IMR-90 (cell line): ENCODE measurements at regions not wholly inside any gene's neighbourhood (a gene's known extent, or its start where the extent isn't known, plus 50 kb on each side); places are given as distances from the start of the nearest gene placed in this dataset.

ENCODE experiments used
- ATAC-seq: fragments of 200-7000 bp; cut with Tn5 transposase; 2 replicates; pipeline ENCODE4 v1.9.1; 2020; ENCODE audit warnings: low read depth, mild to moderate bottlenecking, moderate library complexity
- BruUV-seq: library from RNA; stranded (reverse); fragments of 400-500 nt; replicated peaks from 2 replicates; lab custom pipeline; 2021; lab: Mats Ljungman, UMichigan
- CTCF ChIA-PET: fragments of 300-600 bp; formaldehyde crosslinking; extraction: SDS; loops from one replicate; lab custom pipeline; 2021; ENCODE audit warnings: antibody characterized with exemption; lab: Yijun Ruan, JAX
- POLR2A ChIA-PET: fragments of 300-600 bp; sonication (Branson Sonifier 250); formaldehyde crosslinking; loops from one replicate; lab custom pipeline; 2022; ENCODE audit warnings: antibody characterized with exemption; ENCODE audit not compliant: unreplicated experiment; lab: Charles Lee
- DNase-seq: peaks from one replicate; pipeline ENCODE4 v3.0.0; 2013
- H2AFZ ChIP-seq: replicated peaks from 2 replicates; pipeline ENCODE3; 2013; ENCODE audit warnings: low read length, mild to moderate bottlenecking; ENCODE audit not compliant: poor library complexity
- H2AK5ac ChIP-seq: 2 replicates; pipeline ENCODE4 v1.6.1; 2013; ENCODE audit warnings: low read depth, low read length, inconsistent platforms
- H2AK9ac ChIP-seq: replicated peaks from 2 replicates; pipeline ENCODE3; 2013; ENCODE audit warnings: mild to moderate bottlenecking, low read depth, low read length, moderate library complexity; ENCODE audit not compliant: poor library complexity
- H2BK120ac ChIP-seq: 2 replicates; pipeline ENCODE4 v1.6.1; 2013; ENCODE audit warnings: low read depth, low read length, inconsistent platforms
- H2BK15ac ChIP-seq: 3 replicates; pipeline ENCODE4 v1.6.1; 2013; ENCODE audit warnings: low read depth, low read length, inconsistent platforms
- H2BK20ac ChIP-seq: 2 replicates; pipeline ENCODE4 v1.6.1; 2013; ENCODE audit warnings: low read depth, mild to moderate bottlenecking, inconsistent platforms, low read length, moderate library complexity
- H2BK5ac ChIP-seq: 2 replicates; pipeline ENCODE4 v1.6.1; 2013; ENCODE audit warnings: mild to moderate bottlenecking, low read depth, low read length, inconsistent platforms; ENCODE audit not compliant: poor library complexity, severe bottlenecking
- H3K14ac ChIP-seq: replicated peaks from 2 replicates; pipeline ENCODE4 v1.6.1; 2013; ENCODE audit warnings: low read depth, low read length, inconsistent platforms
- H3K18ac ChIP-seq: 2 replicates; pipeline ENCODE4 v1.6.1; 2013; ENCODE audit warnings: low read depth, low read length, control low read depth
- H3K23ac ChIP-seq: 2 replicates; pipeline ENCODE4 v1.6.1; 2013; ENCODE audit warnings: low read depth, low read length, inconsistent platforms
- H3K27ac ChIP-seq: 2 replicates; pipeline ENCODE4 v1.5.1; 2013; ENCODE audit warnings: mild to moderate bottlenecking, control low read depth, low read length; ENCODE audit not compliant: insufficient read depth
- H3K27me3 ChIP-seq: 2 replicates; pipeline ENCODE4 v1.6.1; 2013; ENCODE audit warnings: low read length; ENCODE audit not compliant: control insufficient read depth, insufficient read depth
- H3K36me3 ChIP-seq: 2 replicates; pipeline ENCODE4 v1.6.1; 2013; ENCODE audit warnings: low read length, mixed read lengths; ENCODE audit not compliant: control insufficient read depth, insufficient read depth
- H3K4ac ChIP-seq: 2 replicates; pipeline ENCODE4 v1.6.1; 2013; ENCODE audit warnings: low read depth, low read length, inconsistent platforms
- H3K4me1 ChIP-seq: 2 replicates; pipeline ENCODE4 v1.6.1; 2013; ENCODE audit warnings: low read length, mixed read lengths; ENCODE audit not compliant: control insufficient read depth, insufficient read depth
- H3K4me2 ChIP-seq: 2 replicates; pipeline ENCODE4 v1.6.1; 2013; ENCODE audit warnings: low read depth, mild to moderate bottlenecking, control low read depth, low read length, moderate library complexity
- H3K4me3 ChIP-seq: 2 replicates; pipeline ENCODE4 v1.5.1; 2013; ENCODE audit warnings: low read depth, mild to moderate bottlenecking, control low read depth, low read length, moderate library complexity; ENCODE audit not compliant: insufficient read depth
- H3K56ac ChIP-seq: 2 replicates; pipeline ENCODE4 v1.6.1; 2013; ENCODE audit warnings: low read length, inconsistent platforms; ENCODE audit not compliant: insufficient read depth; ENCODE audit errors: extremely low read depth
- H3K79me1 ChIP-seq, 2 experiments: 2 replicates each; pipeline ENCODE4 v1.6.1; 2013; ENCODE audit warnings: low read length in 2 of 2, inconsistent platforms in 1 of 2, low read depth in 1 of 2
- H3K9ac ChIP-seq: 2 replicates; pipeline ENCODE4 v1.6.1; 2013; ENCODE audit warnings: low read depth, low read length, control low read depth
- H3K9me1 ChIP-seq: 2 replicates; pipeline ENCODE4 v1.6.1; 2013; ENCODE audit warnings: low read length, inconsistent platforms; ENCODE audit not compliant: insufficient read depth
- H3K9me3 ChIP-seq: 2 replicates; pipeline ENCODE4 v1.6.1; 2013; ENCODE audit warnings: low read length; ENCODE audit not compliant: control insufficient read depth, insufficient read depth
- H4K20me1 ChIP-seq: 2 replicates; pipeline ENCODE4 v1.6.1; 2013; ENCODE audit warnings: low read length, inconsistent platforms; ENCODE audit not compliant: insufficient read depth
- H4K5ac ChIP-seq: 2 replicates; pipeline ENCODE4 v1.6.1; 2013; ENCODE audit warnings: mild to moderate bottlenecking, low read depth, low read length, control low read depth
- H4K8ac ChIP-seq, 2 experiments: 2 replicates each; pipeline ENCODE4 v1.6.1; 2013; ENCODE audit warnings: low read depth in 2 of 2, low read length in 2 of 2, control low read depth in 1 of 2, inconsistent platforms in 1 of 2
- H4K91ac ChIP-seq: 2 replicates; pipeline ENCODE4 v1.6.1; 2013; ENCODE audit warnings: low read depth, low read length, inconsistent platforms; ENCODE audit not compliant: insufficient read depth
- BHLHE40 ChIP-seq: fragments of 150-350 bp; IDR thresholded peaks from 2 replicates; pipeline ENCODE4 v1.6.1; 2016; ENCODE audit warnings: mild to moderate bottlenecking, low read depth, low read length
- CEBPB ChIP-seq: IDR thresholded peaks from 2 replicates; pipeline ENCODE4 v1.6.1; 2012; ENCODE audit warnings: low read depth, low read length, improper control_type of control experiment
- CHD1 ChIP-seq: IDR thresholded peaks from 2 replicates; pipeline ENCODE4 v1.6.1; 2012; ENCODE audit warnings: low read depth, low read length, improper control_type of control experiment
- CTCF ChIP-seq: conservative IDR thresholded peaks from 2 replicates; pipeline ENCODE4 v1.5.1; 2012; ENCODE audit warnings: mild to moderate bottlenecking, low read depth, low read length, improper control_type of control experiment
- FOS ChIP-seq: fragments of 150-350 bp; IDR thresholded peaks from 2 replicates; pipeline ENCODE4 v1.6.1; 2016; ENCODE audit warnings: low read depth, low read length
- MAFK ChIP-seq: IDR thresholded peaks from 2 replicates; pipeline ENCODE4 v1.6.1; 2012; ENCODE audit warnings: low read depth, low read length, improper control_type of control experiment
- MAZ ChIP-seq: IDR thresholded peaks from 2 replicates; pipeline ENCODE4 v1.6.1; 2012; ENCODE audit warnings: low read depth, mild to moderate bottlenecking, low read length, improper control_type of control experiment, moderate library complexity, borderline replicate concordance
- MXI1 ChIP-seq: IDR thresholded peaks from 2 replicates; pipeline ENCODE4 v1.6.1; 2012; ENCODE audit warnings: low read depth, mild to moderate bottlenecking, low read length, moderate library complexity, borderline replicate concordance
- NFE2L2 ChIP-seq: fragments of 150-350 bp; IDR thresholded peaks from 2 replicates; pipeline ENCODE4 v1.6.1; 2016; ENCODE audit warnings: low read depth, mild to moderate bottlenecking, low read length
- POLR2A ChIP-seq: IDR thresholded peaks from 2 replicates; pipeline ENCODE4 v1.6.1; 2012; ENCODE audit warnings: mild to moderate bottlenecking, low read depth, low read length
- RAD21 ChIP-seq: IDR thresholded peaks from 2 replicates; pipeline ENCODE4 v1.6.1; 2012; ENCODE audit warnings: low read length, improper control_type of control experiment
- RCOR1 ChIP-seq: IDR thresholded peaks from 2 replicates; pipeline ENCODE4 v1.6.1; 2012; ENCODE audit warnings: mild to moderate bottlenecking, low read length, improper control_type of control experiment; ENCODE audit not compliant: insufficient replicate concordance
- RFX5 ChIP-seq: IDR thresholded peaks from 2 replicates; pipeline ENCODE4 v1.8.0; 2012; ENCODE audit warnings: low read depth, mild to moderate bottlenecking, low read length, moderate library complexity
- SMC3 ChIP-seq: fragments of 150-350 bp; IDR thresholded peaks from 2 replicates; pipeline ENCODE4 v1.6.1; 2016; ENCODE audit warnings: low read depth, mild to moderate bottlenecking, antibody characterized with exemption, low read length, moderate library complexity
- WGBS, 2 experiments: methylation state at CpG; one replicate each; pipeline versions ENCODE4 v1.1.5 to v1.1.7; 2013; ENCODE audit warnings: missing lambda C conversion rate in 2 of 2; ENCODE audit not compliant: insufficient read length in 1 of 2; ENCODE audit errors: extremely low coverage in 2 of 2; 5-methylcytosine and 5-hydroxymethylcytosine counted together
- dilution Hi-C: fragments of 300-500 bp; cut with HindIII; formaldehyde crosslinking; loops from one replicate; pipeline ENCODE4 v1.14.3; 2018; ENCODE audit warnings: low sequenced_read_pairs; ENCODE audit not compliant: unreplicated experiment
- in situ Hi-C: fragments of 300-500 bp; cut with MboI; formaldehyde crosslinking; loops from 3 replicates; pipeline ENCODE4 v1.14.3; 2019; ENCODE audit warnings: low sequenced_read_pairs, inconsistent platforms, mixed read lengths
- intact Hi-C: fragments of 100-400 bp; cut with micrococcal nuclease; formaldehyde crosslinking; loops from 2 replicates; pipeline ENCODE4 v1.10.0; 2022
- TF ChIP-seq, protein P1 (sequence below): fragments of 150-350 bp; IDR thresholded peaks from 2 replicates; pipeline ENCODE4 v1.6.1; 2016; ENCODE audit warnings: low read depth, mild to moderate bottlenecking, low read length, moderate library complexity, borderline replicate concordance
- TF ChIP-seq, protein P2 (sequence below): fragments of 150-350 bp; IDR thresholded peaks from 2 replicates; pipeline ENCODE4 v1.6.1; 2017; ENCODE audit warnings: mild to moderate bottlenecking, antibody characterized with exemption, low read length, low read depth

DNA sequence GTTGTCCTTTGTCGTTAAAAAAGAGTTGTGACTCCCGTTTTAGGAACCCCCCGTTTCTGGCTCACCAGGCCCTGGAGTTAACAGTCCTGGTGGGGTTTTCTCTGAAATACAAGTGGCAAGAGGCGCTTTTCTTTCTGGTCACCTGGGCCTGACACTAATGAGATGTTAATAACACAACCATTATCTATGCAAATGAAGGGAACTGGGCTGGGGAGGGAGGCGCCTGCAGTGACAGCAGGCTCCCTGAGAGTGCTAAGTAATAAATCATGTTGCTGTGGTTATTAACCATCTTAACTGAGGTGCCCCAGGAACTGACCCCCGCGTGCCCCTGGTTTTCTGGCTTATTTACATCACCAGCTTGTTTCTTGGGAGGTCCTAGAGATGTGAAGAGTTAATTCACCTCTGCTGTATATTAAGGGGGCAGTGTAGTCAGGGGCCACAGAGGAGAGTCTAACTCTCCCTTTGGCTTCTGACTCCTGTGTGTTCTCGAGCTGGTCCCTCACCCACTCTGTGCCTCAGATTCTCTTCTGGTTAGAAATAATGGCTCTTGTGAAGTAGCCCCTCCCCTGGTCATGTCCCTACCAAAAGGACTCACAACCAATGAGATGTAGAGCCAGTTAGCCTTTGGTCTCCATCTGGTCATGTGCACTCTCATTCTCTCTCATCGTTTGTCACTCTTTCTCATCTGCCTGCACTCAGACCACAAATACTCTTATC, 276.6 kb upstream of the CADM1 start:
- H3K9me3 ChIP-seq, result peaks cover 3% of the 10 kb centered on the region; the same call in 1 of the 2 replicates
- dilution Hi-C loops (no loop called here), intact Hi-C loops (no loop called here), in situ Hi-C loops (no loop called here)
- no peak overlapping the region for H4K91ac ChIP-seq
- no peak overlapping the region for H3K4ac ChIP-seq
- no TSS peak for BruUV-seq
- ATAC-seq, result no peak
- no peak overlapping the region for H2BK15ac ChIP-seq
- H3K14ac ChIP-seq, result no peak overlapping the region
- no peak overlapping the region for H4K8ac ChIP-seq
- no peak overlapping the region for H3K4me2 ChIP-seq
- peaks cover 2% of the 10 kb centered on the region; the same call in 1 of the 2 replicates for H3K4me1 ChIP-seq
- H4K20me1 ChIP-seq, result no peaks in the 10 kb centered on the region
- no peak overlapping the region for H3K56ac ChIP-seq
- DNase-seq, result no peak
- H2AK9ac ChIP-seq, result no peak overlapping the region
- TF ChIP-seq FOS, result no peak
- no peak for TF ChIP-seq BHLHE40
- TF ChIP-seq CTCF, result no peak
- TF ChIP-seq RFX5, result no peak
- TF ChIP-seq RAD21, result no peak
- TF ChIP-seq CHD1, result no peak
- no peak for TF ChIP-seq MAZ
- no peak for TF ChIP-seq RCOR1
- TF ChIP-seq, protein P1, sequence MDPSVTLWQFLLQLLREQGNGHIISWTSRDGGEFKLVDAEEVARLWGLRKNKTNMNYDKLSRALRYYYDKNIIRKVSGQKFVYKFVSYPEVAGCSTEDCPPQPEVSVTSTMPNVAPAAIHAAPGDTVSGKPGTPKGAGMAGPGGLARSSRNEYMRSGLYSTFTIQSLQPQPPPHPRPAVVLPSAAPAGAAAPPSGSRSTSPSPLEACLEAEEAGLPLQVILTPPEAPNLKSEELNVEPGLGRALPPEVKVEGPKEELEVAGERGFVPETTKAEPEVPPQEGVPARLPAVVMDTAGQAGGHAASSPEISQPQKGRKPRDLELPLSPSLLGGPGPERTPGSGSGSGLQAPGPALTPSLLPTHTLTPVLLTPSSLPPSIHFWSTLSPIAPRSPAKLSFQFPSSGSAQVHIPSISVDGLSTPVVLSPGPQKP, result no peak
- TF ChIP-seq, protein P2, sequence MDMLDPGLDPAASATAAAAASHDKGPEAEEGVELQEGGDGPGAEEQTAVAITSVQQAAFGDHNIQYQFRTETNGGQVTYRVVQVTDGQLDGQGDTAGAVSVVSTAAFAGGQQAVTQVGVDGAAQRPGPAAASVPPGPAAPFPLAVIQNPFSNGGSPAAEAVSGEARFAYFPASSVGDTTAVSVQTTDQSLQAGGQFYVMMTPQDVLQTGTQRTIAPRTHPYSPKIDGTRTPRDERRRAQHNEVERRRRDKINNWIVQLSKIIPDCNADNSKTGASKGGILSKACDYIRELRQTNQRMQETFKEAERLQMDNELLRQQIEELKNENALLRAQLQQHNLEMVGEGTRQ, result no peak
- no peak for TF ChIP-seq POLR2A
- TF ChIP-seq MXI1, result no peak
- TF ChIP-seq MAFK, result no peak
- TF ChIP-seq SMC3, result no peak
- TF ChIP-seq CEBPB, result no peak
- no peak for TF ChIP-seq NFE2L2
- no peak overlapping the region for H4K5ac ChIP-seq
- H3K23ac ChIP-seq, result no peak overlapping the region
- no peak overlapping the region for H3K4me3 ChIP-seq
- no peak overlapping the region for H3K27ac ChIP-seq
- H3K36me3 ChIP-seq, result no peaks in the 10 kb centered on the region
- no peaks in the 10 kb centered on the region; the same call in 1 of the 2 replicates for H3K9me1 ChIP-seq
- no peak overlapping the region for H2BK20ac ChIP-seq
- H3K9ac ChIP-seq, result no peak overlapping the region
- peaks cover 1% of the 10 kb centered on the region; the same call in 1 of the 2 replicates for H3K27me3 ChIP-seq
- CTCF ChIA-PET, result no interaction called here
- no peak overlapping the region for H2BK5ac ChIP-seq
- H3K18ac ChIP-seq, result no peak overlapping the region
- no peaks in the 10 kb centered on the region for H3K79me1 ChIP-seq
- H2AK5ac ChIP-seq, result no peak overlapping the region
- H2BK120ac ChIP-seq, result no peak overlapping the region
- H2AFZ ChIP-seq, result no peak overlapping the region
- no CpG with 5 or more reads among the region's 9 CpGs for WGBS, 2 experiments
- POLR2A ChIA-PET, result no interaction called here
